Esophagus squamous epithelium (tissue), 4 donors: ENCODE measurements at regions not wholly inside any gene's neighbourhood (a gene's known extent, or its start where the extent isn't known, plus 50 kb on each side); places are given as distances from the start of the nearest gene placed in this dataset.

Source experiments
- POLR2A ChIP-seq, 4 donors: fragments of 450-650 bp; IDR thresholded peaks; one replicate each; pipeline ENCODE4 v1.6.1; 2017; ENCODE audit warnings: antibody characterized with exemption in 4 of 4, mild to moderate bottlenecking in 4 of 4, moderate library complexity in 3 of 4
- TF ChIP-seq, protein P1 (sequence below), 6 experiments: fragments of 450-650 bp in 4 of 6; fragments of 200-600 bp in 2 of 6; sonication (generic) in 2 of 6; IDR thresholded peaks; one replicate each; pipeline ENCODE4 v1.5.1; 2016 to 2019; ENCODE audit warnings: antibody characterized with exemption in 6 of 6, mild to moderate bottlenecking in 4 of 6, moderate library complexity in 4 of 6

- TF ChIP-seq, protein P1, sequence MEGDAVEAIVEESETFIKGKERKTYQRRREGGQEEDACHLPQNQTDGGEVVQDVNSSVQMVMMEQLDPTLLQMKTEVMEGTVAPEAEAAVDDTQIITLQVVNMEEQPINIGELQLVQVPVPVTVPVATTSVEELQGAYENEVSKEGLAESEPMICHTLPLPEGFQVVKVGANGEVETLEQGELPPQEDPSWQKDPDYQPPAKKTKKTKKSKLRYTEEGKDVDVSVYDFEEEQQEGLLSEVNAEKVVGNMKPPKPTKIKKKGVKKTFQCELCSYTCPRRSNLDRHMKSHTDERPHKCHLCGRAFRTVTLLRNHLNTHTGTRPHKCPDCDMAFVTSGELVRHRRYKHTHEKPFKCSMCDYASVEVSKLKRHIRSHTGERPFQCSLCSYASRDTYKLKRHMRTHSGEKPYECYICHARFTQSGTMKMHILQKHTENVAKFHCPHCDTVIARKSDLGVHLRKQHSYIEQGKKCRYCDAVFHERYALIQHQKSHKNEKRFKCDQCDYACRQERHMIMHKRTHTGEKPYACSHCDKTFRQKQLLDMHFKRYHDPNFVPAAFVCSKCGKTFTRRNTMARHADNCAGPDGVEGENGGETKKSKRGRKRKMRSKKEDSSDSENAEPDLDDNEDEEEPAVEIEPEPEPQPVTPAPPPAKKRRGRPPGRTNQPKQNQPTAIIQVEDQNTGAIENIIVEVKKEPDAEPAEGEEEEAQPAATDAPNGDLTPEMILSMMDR (IDR thresholded peaks at IDR 0.05) = no peak
- no peak for TF ChIP-seq POLR2A (IDR thresholded peaks at IDR 0.05)
These were observed 70.0 kb upstream of the CIBAR2 start for GRCh38 chr16:85182286-85182685.
